Heart left ventricle (tissue), 13 donors: ENCODE measurements at regions not wholly inside any gene's neighbourhood (a gene's known extent, or its start where the extent isn't known, plus 50 kb on each side); places are given as distances from the start of the nearest gene placed in this dataset.

Experiments
- CTCF ChIP-seq, 12 donors: fragments of 200-600 bp; sonication (generic) in 4 of 12; IDR thresholded peaks; one replicate each; pipeline versions ENCODE4 v1.5.0 to v1.8.0; 2018 to 2022; ENCODE audit warnings: antibody characterized with exemption in 12 of 12, mild to moderate bottlenecking in 5 of 12
- POLR2A ChIP-seq, 2 donors: fragments of 450-650 bp; IDR thresholded peaks; one replicate each; pipeline ENCODE4 v1.6.1; 2017; ENCODE audit warnings: antibody characterized with exemption in 2 of 2, mild to moderate bottlenecking in 2 of 2, moderate library complexity in 2 of 2
- donor health status: ischemic (EF 13 %, LVEDD 7.1; RV severe dilation, severe dysfunction).
- donor health status: DM: no; HTN: yes; CAD: no.
- donor health status: DM: no; HTN: no; CAD: no.
- donor health status: ischemic (EF 25% LVEDD 6.9; RV normal size, moderate dysfunction).
- donor health status: ischemic (EF 25% LVEDD 5.7; RV mildly dilated, moderate dysfunction).
- donor health status: ischemic (EF 35%, LVEDD 5.7; RV mildly dilated, moderate dysfunction).
- donor health status: nonischemic (EF 11% LVEDD 7.7; RV severe dilation, severe dysfunction).
- donor health status: DM: yes; HTN: yes; CAD: no.
- donor health status: PGD.
- donor health status: ischemic (EF 29% LVEDD 5.4; RV normal size, mild dysfunction).
- donor health status: nonischemic (EF 23%, LVEDD 6.1; RV moderate dilation, normal function).

- no peak for TF ChIP-seq CTCF (IDR thresholded peaks at IDR 0.05)
- no peak for TF ChIP-seq POLR2A (IDR thresholded peaks at IDR 0.05)
Measured at GRCh38 chr5:117296872-117297271, 722.2 kb upstream of the SEMA6A start.
